Tibial artery (tissue), 4 donors: ENCODE measurements at regions not wholly inside any gene's neighbourhood (a gene's known extent, or its start where the extent isn't known, plus 50 kb on each side); places are given as distances from the start of the nearest gene placed in this dataset.

Experiments
- DNase-seq, 2 donors: peaks; one replicate each; pipeline ENCODE4 v3.0.0-alpha.2; 2019
- H3K27ac ChIP-seq, 2 donors: fragments of 200-600 bp; sonication (generic) in 1 of 2; 1 replicate in 1 of 2; 2 replicates in 1 of 2; pipeline ENCODE4 v1.5.1; 2018 to 2019; ENCODE audit warnings: mild to moderate bottlenecking in 1 of 2
- H3K27me3 ChIP-seq, 2 donors: fragments of 200-600 bp; sonication (generic) in 1 of 2; one replicate each; pipeline versions ENCODE4 v1.5.1 to v1.6.0; 2016 to 2019
- H3K36me3 ChIP-seq, 3 donors: fragments of 200-600 bp; sonication (generic) in 2 of 3; one replicate each; pipeline ENCODE4 v1.5.1; 2016 to 2019; ENCODE audit warnings: mild to moderate bottlenecking in 2 of 3
- H3K4me1 ChIP-seq, 4 donors: fragments of 200-600 bp; sonication (generic) in 2 of 4; 1 replicate in 3 of 4; 2 replicates in 1 of 4; pipeline ENCODE4 v1.5.1; 2016 to 2019
- H3K4me3 ChIP-seq, 2 donors: fragments of 200-600 bp; sonication (generic) in 1 of 2; 1 replicate in 1 of 2; 2 replicates in 1 of 2; pipeline ENCODE4 v1.5.1; 2018 to 2019; ENCODE audit warnings: mild to moderate bottlenecking in 2 of 2
- H3K9me3 ChIP-seq, 3 donors: fragments of 200-600 bp; sonication (generic) in 1 of 3; one replicate each; pipeline ENCODE4 v1.5.1; 2016 to 2019
- intact Hi-C: fragments of 100-400 bp; cut with DNase I; formaldehyde crosslinking; loops from one replicate; pipeline ENCODE4 v1.15.0; 2023; ENCODE audit warnings: low total_unique reads
- TF ChIP-seq, protein P1 (sequence below), 2 experiments: fragments of 200-600 bp in 1 of 2; fragments of 450-650 bp in 1 of 2; IDR thresholded peaks; one replicate each; pipeline ENCODE4 v1.5.1; 2017 to 2019; ENCODE audit warnings: antibody characterized with exemption in 2 of 2, mild to moderate bottlenecking in 1 of 2, moderate library complexity in 1 of 2

GRCh38 chr14:32022938-32023466 is 54.1 kb upstream of the ARHGAP5 start:
- H3K36me3 ChIP-seq: no peaks in the 10 kb centered on the region
- no peak for DNase-seq
- no peaks in the 10 kb centered on the region for H3K27me3 ChIP-seq
- intact Hi-C loops: no loop called here
- no peak overlapping the region for H3K4me3 ChIP-seq
- no peak overlapping the region for H3K27ac ChIP-seq
- peaks cover 0 to 16% (median 10%) of the 10 kb centered on the region in 4 donors for H3K4me1 ChIP-seq
- TF ChIP-seq, protein P1, sequence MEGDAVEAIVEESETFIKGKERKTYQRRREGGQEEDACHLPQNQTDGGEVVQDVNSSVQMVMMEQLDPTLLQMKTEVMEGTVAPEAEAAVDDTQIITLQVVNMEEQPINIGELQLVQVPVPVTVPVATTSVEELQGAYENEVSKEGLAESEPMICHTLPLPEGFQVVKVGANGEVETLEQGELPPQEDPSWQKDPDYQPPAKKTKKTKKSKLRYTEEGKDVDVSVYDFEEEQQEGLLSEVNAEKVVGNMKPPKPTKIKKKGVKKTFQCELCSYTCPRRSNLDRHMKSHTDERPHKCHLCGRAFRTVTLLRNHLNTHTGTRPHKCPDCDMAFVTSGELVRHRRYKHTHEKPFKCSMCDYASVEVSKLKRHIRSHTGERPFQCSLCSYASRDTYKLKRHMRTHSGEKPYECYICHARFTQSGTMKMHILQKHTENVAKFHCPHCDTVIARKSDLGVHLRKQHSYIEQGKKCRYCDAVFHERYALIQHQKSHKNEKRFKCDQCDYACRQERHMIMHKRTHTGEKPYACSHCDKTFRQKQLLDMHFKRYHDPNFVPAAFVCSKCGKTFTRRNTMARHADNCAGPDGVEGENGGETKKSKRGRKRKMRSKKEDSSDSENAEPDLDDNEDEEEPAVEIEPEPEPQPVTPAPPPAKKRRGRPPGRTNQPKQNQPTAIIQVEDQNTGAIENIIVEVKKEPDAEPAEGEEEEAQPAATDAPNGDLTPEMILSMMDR (IDR thresholded peaks at IDR 0.05): no peak
- no peaks in the 10 kb centered on the region for H3K9me3 ChIP-seq

- intact Hi-C loops: no loop called here
- no peak for DNase-seq
- TF ChIP-seq, protein P1 (IDR thresholded peaks at IDR 0.05): no peak
- H3K27ac ChIP-seq: no peak overlapping the region
- no peaks in the 10 kb centered on the region for H3K9me3 ChIP-seq
- H3K36me3 ChIP-seq: no peaks in the 10 kb centered on the region
- H3K27me3 ChIP-seq: no peaks in the 10 kb centered on the region
- no peak overlapping the region for H3K4me3 ChIP-seq
- H3K4me1 ChIP-seq: peaks cover 0 to 16% (median 10%) of the 10 kb centered on the region in 4 donors
Measured at GRCh38 chr14:32023540-32023939, 53.6 kb upstream of the ARHGAP5 start.

DNA sequence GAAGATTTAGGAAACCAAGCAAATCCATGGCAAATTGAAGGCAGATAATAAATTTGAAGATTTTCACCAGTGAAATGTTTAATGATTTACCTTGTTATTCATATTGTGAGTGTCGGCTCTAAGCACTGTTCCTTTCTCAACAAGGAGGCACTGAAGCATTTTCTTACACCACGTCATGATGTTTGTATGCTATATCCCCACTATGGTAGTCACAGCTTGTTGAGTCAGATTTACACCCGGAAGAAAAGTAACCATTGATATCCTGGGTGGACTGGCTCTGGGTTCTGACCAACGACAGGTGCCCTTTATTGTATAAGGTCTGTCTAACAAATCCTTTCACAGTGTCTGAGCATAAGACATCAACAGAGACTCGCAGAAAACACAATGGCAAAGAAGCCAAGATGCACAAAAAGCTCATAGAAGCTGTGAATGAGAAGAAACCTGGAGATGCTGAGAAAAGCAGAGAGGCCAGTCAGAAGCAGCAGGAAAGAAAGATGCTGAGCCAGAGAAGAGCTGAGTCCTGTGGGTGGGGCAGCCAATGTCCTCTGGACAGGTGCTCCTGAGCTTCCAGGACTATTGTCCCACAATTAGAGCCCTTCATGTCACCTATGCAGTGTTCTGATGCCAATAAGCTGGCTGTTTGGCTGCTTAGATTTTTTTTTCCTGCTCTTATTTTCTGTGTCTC is 49.7 kb upstream of the ARHGAP5 start:
- TF ChIP-seq, protein P1 (IDR thresholded peaks at IDR 0.05): no peak
- no peak overlapping the region for H3K4me3 ChIP-seq
- no peak for DNase-seq
- H3K27ac ChIP-seq: no peak overlapping the region
- H3K36me3 ChIP-seq: no peaks in the 10 kb centered on the region
- no peaks in the 10 kb centered on the region for H3K27me3 ChIP-seq
- no peaks in the 10 kb centered on the region for H3K9me3 ChIP-seq
- intact Hi-C loops: no loop called here
- peaks cover 0 to 4% (median 0%) of the 10 kb centered on the region in 4 donors for H3K4me1 ChIP-seq
